HG02970 (cell line): ENCODE measurements at regions not wholly inside any gene's neighbourhood (a gene's known extent, or its start where the extent isn't known, plus 50 kb on each side); places are given as distances from the start of the nearest gene placed in this dataset.

ENCODE experiments used
- ATAC-seq: cut with Tn5 transposase; IDR thresholded peaks from one replicate; pipeline ENCODE4 v1.9.1; 2021; ENCODE audit warnings: mild to moderate bottlenecking, moderate library complexity, moderate number of reproducible peaks; ENCODE audit not compliant: unreplicated experiment, low FRiP score

- no peak for ATAC-seq
Measured at GRCh38 chr6:142500250-142500786, 198.5 kb downstream of the ADGRG6 start.

DNA sequence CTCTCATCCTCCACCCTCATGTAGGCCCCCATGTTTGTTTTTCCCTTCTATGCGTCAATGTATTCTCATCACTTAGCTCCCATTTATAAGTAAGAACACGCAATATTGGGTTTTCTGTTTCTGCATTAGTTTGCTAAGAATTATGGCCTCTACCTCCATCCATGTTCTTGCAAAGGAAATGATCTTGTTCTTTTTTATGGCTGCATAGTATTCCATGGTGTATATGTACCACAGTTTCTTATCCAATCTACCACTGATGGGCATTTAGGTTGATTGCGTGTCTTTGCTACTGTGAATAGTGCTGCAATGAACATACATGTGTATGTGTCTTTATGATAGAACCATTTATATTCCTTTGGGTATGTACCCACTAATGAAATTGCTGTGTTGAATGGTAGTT, 200.0 kb downstream of the ADGRG6 start:
- ATAC-seq, result no peak

DNA sequence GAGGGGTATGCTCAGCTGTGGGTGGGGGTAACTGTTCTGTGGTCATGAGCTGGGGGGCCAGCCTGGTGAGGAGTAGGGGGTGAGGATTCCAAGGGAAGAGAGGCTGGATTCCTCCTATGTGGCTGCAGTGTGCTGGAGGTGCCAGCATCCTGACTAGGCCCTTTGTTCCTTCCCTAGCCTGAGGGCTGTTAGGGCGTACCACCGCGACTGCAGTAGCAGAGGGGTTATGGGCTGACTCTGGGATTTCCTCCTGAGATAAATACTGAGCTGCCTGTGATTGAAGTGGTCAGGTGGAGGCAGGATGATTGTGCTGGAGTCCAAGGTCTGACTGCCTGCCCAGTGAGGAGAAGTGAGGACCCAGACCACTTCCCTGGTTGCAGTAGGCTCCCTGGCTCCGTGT, 205.3 kb downstream of the ADGRG6 start:
- ATAC-seq, result no peak

GRCh38 chr6:142510211-142510610, 208.4 kb downstream of the ADGRG6 start:
- ATAC-seq, result no peak

GRCh38 chr6:142518126-142518525, 216.3 kb downstream of the ADGRG6 start:
- ATAC-seq, result no peak

DNA sequence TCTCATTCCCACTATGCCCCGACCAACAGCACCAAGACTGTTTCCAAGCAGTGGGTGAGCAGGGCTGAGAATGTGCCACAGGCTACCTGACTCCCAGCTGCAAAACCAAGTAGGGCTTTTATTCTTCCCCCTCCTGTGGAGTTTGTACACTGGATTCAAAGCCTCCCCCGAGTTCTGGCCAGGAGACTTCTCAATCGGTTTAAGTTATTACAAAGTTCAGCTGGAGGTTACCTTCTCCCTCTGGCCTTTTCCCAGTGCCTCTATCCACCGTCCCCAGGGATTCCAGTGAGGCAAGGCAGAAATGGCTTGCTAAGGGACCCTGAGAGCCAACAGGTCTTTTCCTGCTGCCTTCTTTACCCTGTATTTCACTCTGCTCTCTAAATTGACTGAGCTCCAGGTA, 217.0 kb downstream of the ADGRG6 start:
- no peak for ATAC-seq

DNA sequence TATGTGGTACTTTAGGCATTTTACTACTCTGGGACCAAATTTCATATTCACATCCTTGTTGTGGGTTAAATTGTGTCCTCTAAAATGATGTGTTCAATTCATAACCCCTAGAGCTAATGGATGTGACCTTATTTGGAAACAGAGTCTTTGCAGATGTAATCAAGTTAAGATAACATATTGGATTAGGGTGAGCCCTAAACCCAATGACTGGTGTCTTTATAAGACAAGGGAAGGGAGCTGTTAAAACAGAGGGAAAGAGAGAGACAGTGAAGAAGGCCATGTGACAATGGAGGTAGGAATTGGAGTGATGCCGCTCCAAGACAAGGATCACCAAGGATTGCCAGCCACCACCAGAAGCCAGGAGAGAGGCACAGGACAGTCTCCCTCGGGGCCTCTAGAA, 220.0 kb downstream of the ADGRG6 start:
- no peak for ATAC-seq

DNA sequence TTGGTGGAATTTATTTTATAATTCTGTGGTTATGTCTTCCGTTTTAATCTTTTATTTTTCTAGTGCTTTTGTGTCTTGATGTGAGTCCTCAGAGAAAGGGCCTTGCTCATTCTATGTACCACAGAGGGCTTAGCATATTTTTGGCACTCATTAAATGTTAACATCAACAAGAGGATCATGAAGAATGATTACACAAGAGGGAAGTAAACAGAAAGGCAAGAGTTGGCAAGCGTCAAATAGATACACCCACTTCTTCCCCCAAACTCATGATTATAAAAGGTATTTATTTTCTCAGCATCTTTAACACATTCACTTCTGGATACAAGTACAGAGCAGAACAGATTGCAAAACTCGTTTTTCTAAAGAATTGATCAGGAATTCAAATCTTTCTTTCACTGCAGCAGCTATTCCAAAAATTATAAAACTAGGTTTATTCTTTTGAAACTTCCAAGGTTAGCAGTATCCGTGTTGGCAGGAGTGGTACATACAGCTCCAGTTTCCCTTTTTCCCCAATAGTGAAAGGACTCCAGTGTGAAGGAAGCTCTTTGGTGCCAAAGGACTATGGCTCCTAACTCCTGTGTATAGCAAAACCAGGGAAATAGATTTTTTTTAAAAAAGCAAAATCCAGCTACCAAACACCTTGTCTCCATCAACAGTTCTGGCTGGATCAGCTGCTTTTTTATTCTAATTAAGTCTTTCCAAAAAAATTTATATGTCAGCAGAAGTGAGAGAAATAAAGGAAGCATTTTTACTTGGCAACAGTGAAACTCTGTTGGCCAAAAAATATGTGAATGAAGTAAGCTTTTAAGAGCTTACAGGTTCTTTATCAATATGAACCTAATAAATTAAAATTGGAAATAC, 221.9 kb downstream of the ADGRG6 start:
- no peak for ATAC-seq

- ATAC-seq, result no peak
Measured at GRCh38 chr6:142530566-142530965, 228.8 kb downstream of the ADGRG6 start.

GRCh38 chr6:142531727-142532126, 229.9 kb downstream of the ADGRG6 start:
- no peak for ATAC-seq

DNA sequence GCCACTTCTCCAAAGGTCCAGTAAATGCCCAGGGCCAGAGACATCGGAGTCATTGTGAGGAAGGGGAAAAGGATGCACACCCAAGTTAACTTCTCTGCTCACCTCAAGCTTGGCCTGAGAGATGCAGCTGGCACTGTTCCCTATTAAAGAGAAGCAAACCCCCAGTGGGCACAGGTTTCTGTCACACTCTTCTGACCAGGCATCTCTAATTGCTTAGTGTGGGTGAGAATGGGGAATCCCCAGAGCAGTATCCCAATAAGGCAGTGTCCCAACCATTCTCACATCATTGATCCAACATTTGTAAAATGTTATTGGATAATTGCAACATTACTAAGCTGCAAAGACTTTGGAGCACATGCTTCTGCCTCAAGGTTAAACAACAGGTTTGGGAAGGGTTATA, 232.3 kb downstream of the ADGRG6 start:
- no peak for ATAC-seq

GRCh38 chr6:142534484-142534883, 232.7 kb downstream of the ADGRG6 start:
- no peak for ATAC-seq

GRCh38 chr6:142537612-142538478, 236.0 kb downstream of the ADGRG6 start:
- ATAC-seq, result no peak

GRCh38 chr6:142542704-142543233, 241.0 kb downstream of the ADGRG6 start:
- ATAC-seq, result no peak

GRCh38 chr6:142543606-142544005, 241.8 kb downstream of the ADGRG6 start:
- no peak for ATAC-seq

- no peak for ATAC-seq
Measured at GRCh38 chr6:142544199-142544838, 242.5 kb downstream of the ADGRG6 start.

GRCh38 chr6:142545147-142545546, 243.3 kb downstream of the ADGRG6 start:
- ATAC-seq, result no peak

- no peak for ATAC-seq
Measured at GRCh38 chr6:142548566-142548965, 246.8 kb downstream of the ADGRG6 start.

DNA sequence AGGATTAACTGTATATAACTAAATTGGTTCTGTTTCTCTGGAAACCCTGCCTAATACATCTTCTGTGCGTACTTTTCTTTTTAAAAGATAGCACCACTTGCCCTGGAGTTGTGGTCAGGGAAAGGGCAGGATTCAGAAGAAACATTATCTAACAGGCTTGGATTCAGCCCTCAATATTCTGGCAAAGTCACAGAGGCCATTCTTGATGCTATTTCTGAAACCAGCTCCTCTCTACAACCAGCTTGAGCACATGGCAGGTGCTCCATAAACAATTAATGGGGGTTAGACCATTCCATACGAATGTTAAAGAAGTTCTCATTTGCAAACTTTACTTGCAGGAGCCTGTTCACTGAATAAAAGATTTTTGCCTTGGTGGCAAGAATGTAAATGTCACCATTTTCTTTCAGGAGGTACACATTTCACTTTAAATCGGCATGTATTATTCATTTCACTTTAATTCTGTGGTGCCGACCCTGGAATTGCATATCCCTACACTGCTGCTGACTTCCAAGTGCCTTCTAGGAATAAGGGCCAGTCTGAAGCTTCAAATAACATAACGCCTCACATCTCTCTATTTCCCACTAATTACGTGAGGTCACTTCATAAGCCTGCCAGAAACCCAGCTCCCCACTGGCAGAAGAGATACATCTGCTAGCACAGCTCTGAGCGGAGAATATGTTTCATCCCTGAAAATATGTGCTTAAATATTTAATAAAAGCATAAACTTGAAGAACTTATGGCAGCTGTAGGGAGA, 248.7 kb downstream of the ADGRG6 start:
- ATAC-seq, result no peak

DNA sequence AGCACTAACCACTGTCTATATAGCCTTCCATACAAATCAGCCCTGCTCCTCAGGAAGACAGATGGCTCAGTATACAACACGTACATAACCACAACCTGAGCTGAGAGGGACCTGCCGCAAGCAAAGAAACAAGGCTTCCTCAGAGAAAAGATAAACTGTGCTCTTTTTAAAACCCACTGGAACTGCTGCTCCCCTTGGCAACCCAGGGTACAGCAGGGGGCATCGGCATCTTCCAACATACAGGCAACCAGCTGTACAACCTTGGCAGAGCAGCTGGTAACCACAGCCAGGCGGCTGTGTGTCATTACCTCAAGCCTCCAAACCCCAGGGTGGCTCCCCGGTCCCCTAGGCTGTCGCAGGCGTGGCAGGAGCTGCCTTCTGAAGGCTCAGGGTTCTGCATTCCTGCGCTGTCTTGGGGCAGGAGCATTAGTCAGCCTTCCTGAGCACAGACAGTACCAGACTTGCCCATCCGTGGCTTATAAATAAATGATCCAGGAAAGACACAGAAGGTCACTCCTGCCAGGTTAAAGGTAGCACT, 249.5 kb downstream of the ADGRG6 start:
- no peak for ATAC-seq
